ENCODE measurements at regions not wholly inside any gene's neighbourhood (a gene's known extent, or its start where the extent isn't known, plus 50 kb on each side); places are given as distances from the start of the nearest gene placed in this dataset.

DNA sequence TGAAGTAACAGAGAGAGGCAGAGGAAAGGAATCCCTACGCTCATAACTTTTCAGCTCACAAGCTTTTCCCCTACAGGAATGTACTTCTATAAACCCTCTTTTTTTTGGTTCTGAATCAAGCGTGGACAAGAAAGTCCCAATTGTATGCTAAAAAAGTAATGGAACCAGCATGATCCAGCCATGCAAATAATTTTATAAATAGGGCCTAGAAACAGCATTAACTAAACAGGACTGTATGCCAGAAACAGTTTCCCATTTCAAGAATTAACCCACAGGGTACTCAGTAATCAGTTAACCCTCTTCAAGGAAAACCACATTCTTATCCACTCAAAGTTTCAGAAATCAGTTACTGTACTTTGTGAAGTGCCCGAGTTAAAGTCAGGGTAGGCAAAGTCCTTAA lies 87.0 kb upstream of the HMGCLL1 start:
- no peak overlapping the region for H3K27ac ChIP-seq
- DNase-seq (ENCODE audit: low read depth in 1 of 2, low spot score in 2 of 2) = no peak
- H3K4me1 ChIP-seq (replicated peaks) = no peaks in the 10 kb centered on the region
- no peak overlapping the region for H3K4me3 ChIP-seq
- H3K9me3 ChIP-seq (replicated peaks) = no peaks in the 10 kb centered on the region
- no peaks in the 10 kb centered on the region for H3K36me3 ChIP-seq
- H3K27me3 ChIP-seq (replicated peaks) = no peaks in the 10 kb centered on the region

DNA sequence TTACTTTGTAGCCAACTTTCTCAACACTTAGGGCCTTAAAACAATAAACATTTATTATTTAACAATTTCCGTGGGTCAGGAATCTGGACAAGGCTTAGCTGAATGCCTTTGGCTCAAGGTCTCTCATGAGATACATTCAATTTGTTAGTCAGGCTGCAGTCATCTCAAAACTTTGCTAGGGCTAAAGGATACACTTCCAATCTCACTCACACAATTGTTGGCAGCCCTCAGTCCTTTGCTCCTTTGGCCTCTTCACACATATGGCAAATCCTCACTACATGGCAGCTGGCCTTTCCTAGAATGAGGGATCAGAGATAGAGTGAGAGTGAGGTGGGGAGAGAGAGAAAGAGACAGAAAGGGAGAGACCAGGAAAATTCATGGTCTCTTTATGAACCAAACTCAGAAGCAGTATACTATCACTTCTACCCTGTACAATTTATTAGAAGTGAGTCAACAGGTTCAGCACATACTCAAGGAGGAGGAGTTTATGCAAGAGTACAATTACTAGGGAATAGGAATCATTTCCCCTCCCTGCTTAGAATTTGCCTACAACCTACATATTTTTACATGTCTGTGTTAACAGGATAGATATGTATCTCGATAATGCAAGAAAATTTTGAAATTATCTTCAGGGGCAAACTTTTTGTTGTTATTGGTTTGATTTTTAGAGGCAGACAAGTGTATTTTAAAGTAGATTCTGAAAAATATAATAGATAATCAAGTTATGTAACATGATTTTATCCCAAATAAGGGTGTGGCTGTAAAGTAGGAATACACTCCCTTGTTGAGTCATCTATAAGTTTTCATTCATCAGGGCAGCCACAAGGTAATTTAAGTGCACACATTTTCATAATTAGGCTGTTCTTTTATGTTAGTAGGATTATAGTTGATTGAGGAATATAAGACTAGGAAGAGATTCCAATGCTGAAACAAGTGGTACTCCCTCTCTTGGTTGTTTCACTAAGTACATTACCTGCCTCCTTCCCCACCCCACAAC lies 85.9 kb upstream of the HMGCLL1 start:
- H3K4me3 ChIP-seq = no peak overlapping the region
- DNase-seq (ENCODE audit: low read depth in 1 of 2, low spot score in 2 of 2) = no peak
- no peaks in the 10 kb centered on the region for H3K27me3 ChIP-seq (replicated peaks)
- no peaks in the 10 kb centered on the region for H3K9me3 ChIP-seq (replicated peaks)
- no peak overlapping the region for H3K27ac ChIP-seq
- no peaks in the 10 kb centered on the region for H3K36me3 ChIP-seq
- H3K4me1 ChIP-seq (replicated peaks) = no peaks in the 10 kb centered on the region

DNA sequence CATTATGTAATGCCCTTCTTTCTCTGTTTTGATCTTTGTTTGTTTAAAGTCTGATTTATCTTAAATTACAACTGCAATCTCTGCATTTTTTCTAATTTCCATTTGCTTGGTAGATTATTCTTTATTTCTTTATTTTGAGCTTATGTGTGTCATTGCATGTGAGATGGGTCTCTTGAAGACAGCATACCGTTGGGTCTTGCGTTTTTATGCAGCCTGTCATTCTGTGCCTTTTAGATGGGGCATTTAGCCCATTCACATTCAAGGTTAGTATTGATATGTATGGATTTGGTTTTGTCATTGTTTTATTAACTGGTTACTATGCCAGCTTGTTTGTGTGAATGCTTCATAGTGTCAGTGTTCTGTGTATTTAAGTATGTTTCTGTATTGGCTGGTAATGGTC lies 84.9 kb upstream of the HMGCLL1 start:
- no peaks in the 10 kb centered on the region for H3K9me3 ChIP-seq (replicated peaks)
- H3K4me1 ChIP-seq (replicated peaks) = no peaks in the 10 kb centered on the region
- no peak overlapping the region for H3K4me3 ChIP-seq
- no peak for DNase-seq (ENCODE audit: low read depth in 1 of 2, low spot score in 2 of 2)
- no peak overlapping the region for H3K27ac ChIP-seq
- no peaks in the 10 kb centered on the region for H3K36me3 ChIP-seq
- no peaks in the 10 kb centered on the region for H3K27me3 ChIP-seq (replicated peaks)

DNA sequence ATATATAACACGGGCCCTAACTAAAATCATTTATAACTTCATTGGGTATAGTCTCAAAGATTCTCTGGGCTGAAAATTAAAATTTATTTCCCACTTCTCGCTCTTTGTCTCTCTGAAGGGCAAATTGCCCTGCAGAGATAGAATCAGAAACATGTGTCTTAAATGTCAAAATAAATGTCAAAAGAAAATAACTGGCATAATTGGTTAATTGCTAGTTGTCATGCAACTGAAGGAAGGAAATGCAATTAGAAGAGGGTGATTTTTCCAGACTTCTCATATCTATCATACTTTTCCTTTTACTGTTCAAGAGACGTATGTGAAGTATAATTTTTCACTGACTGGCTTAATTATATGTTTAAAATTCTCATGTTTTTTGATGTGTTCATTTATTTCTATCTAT lies 80.3 kb upstream of the HMGCLL1 start:
- no peaks in the 10 kb centered on the region for H3K36me3 ChIP-seq
- no peaks in the 10 kb centered on the region for H3K4me1 ChIP-seq (replicated peaks)
- H3K4me3 ChIP-seq = no peak overlapping the region
- no peaks in the 10 kb centered on the region for H3K27me3 ChIP-seq (replicated peaks)
- no peak overlapping the region for H3K27ac ChIP-seq
- H3K9me3 ChIP-seq (replicated peaks) = no peaks in the 10 kb centered on the region
- DNase-seq (ENCODE audit: low read depth in 1 of 2, low spot score in 2 of 2) = no peak

DNA sequence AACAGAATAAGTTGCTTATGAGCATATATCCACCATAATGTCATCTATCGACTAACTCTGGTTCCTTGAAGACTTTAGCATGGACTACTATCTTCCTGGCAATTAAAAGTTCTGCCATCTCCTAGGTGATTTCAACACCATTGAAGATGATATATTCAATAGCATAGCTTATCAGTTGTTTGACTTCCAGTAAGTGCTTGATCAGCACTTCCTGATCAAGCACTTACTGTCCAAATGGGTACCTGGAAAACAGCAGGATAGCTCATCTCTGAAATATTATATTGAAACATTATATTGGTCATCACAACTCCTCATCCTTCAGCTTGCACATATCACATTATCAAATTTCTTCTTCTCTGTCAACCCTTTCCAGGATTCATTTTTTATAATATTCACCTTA lies 75.5 kb upstream of the HMGCLL1 start:
- no peak overlapping the region for H3K27ac ChIP-seq
- no peak for DNase-seq (ENCODE audit: low read depth in 1 of 2, low spot score in 2 of 2)
- H3K4me3 ChIP-seq = no peak overlapping the region
- H3K36me3 ChIP-seq = no peaks in the 10 kb centered on the region
- H3K4me1 ChIP-seq (replicated peaks) = no peaks in the 10 kb centered on the region
- no peaks in the 10 kb centered on the region; the same call in 1 of the 2 replicates for H3K9me3 ChIP-seq (replicated peaks)
- H3K27me3 ChIP-seq (replicated peaks) = no peaks in the 10 kb centered on the region

DNA sequence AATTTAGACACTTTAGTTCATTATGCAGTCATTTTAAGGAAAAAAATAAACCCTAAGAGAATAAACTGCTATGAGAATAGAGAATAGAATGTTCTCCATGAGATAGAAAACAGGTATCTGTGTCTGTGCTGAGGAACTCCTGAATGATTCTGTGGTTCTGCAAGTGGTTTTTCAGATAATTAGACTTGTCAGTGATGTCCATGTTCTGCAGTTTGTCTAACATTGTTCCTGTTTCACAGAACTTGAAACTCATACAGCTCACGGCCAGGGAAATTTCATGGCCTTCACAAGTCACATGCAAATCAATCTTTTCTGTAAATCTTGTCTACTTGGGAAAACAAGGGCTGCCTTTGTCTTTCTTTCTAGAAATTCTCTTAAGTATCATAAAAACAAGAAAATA lies 73.4 kb upstream of the HMGCLL1 start:
- H3K9me3 ChIP-seq (replicated peaks) = no peaks in the 10 kb centered on the region; the same call in 1 of the 2 replicates
- no peak overlapping the region for H3K4me3 ChIP-seq
- H3K4me1 ChIP-seq (replicated peaks) = no peaks in the 10 kb centered on the region
- no peak overlapping the region for H3K27ac ChIP-seq
- DNase-seq (ENCODE audit: low read depth in 1 of 2, low spot score in 2 of 2) = no peak
- H3K27me3 ChIP-seq (replicated peaks) = no peaks in the 10 kb centered on the region
- H3K36me3 ChIP-seq = no peaks in the 10 kb centered on the region

DNA sequence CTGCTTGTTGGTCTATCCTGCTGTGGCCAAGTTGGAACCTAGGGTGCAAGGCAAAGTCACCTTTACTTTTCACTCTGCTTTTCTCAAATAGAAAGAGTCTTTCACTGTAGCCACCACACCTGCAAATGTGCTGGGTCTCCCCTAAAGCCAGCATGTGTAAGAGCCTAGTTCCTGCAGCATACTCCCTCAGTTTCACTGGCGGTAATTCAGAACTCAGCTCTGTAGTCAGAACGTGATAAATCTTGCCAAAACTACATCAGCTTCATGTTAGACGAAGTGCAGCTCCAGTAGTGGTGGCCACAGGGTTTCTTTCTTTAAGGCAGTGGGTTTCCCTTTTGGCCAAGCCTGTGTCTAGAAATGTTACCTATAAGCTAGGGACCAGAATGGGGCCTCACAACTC lies 72.0 kb upstream of the HMGCLL1 start:
- H3K36me3 ChIP-seq = no peaks in the 10 kb centered on the region
- H3K4me3 ChIP-seq = no peak overlapping the region
- H3K9me3 ChIP-seq (replicated peaks) = no peaks in the 10 kb centered on the region; the same call in 1 of the 2 replicates
- no peak for DNase-seq (ENCODE audit: low read depth in 1 of 2, low spot score in 2 of 2)
- H3K27me3 ChIP-seq (replicated peaks) = no peaks in the 10 kb centered on the region
- no peak overlapping the region for H3K27ac ChIP-seq
- no peaks in the 10 kb centered on the region for H3K4me1 ChIP-seq (replicated peaks)

DNA sequence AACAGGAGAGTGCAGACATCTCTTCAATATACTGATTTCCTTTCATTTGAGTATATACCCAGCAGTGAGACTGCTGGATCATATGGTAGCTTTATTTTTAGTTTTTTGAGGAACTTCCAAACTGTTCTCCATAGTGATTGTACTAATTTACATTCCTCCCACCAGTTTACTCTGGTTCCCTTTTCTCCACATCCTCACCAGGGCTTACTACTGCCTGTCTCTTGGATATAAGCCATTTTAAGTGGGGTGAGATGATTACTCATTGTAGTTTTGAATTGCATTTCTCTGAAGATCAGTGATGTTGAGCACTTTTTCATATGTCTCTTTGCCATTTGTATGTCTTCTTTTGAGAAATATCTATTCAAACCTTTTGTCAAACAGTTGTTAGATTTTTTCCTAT lies 64.9 kb upstream of the HMGCLL1 start:
- DNase-seq (ENCODE audit: low read depth in 1 of 2, low spot score in 2 of 2) = no peak
- no peaks in the 10 kb centered on the region for H3K36me3 ChIP-seq
- no peaks in the 10 kb centered on the region for H3K27me3 ChIP-seq (replicated peaks)
- no peaks in the 10 kb centered on the region for H3K9me3 ChIP-seq (replicated peaks)
- no peak overlapping the region for H3K27ac ChIP-seq
- H3K4me3 ChIP-seq = no peak overlapping the region
- no peaks in the 10 kb centered on the region for H3K4me1 ChIP-seq (replicated peaks)

DNA sequence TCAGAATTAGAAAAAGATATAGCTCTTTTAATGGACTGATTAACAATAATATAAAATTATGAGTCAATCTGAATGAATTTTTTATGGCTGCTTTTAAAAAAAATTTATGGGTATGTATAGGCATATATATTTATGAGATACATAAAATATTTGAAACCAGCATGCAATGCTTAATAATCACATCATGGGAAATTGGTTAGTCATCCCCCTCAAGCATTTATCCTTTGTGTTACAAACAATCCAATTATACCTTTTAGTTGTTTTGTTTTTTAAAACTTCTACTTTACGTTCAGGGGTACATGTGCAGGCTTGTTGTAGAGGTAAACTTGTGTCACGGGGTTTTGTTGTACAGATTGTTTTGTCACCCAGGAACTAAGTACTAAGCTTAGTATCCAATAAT lies 63.4 kb upstream of the HMGCLL1 start:
- Histone ChIP-seq H3K27ac (no peak overlapping the region), H3K4me3 (no peak overlapping the region), H3K36me3 (no peaks in the 10 kb centered on the region), H3K27me3 (replicated peaks) (no peaks in the 10 kb centered on the region), H3K4me1 (replicated peaks) (no peaks in the 10 kb centered on the region), H3K9me3 (replicated peaks) (no peaks in the 10 kb centered on the region)
- no peak for DNase-seq (ENCODE audit: low read depth in 1 of 2, low spot score in 2 of 2)

DNA sequence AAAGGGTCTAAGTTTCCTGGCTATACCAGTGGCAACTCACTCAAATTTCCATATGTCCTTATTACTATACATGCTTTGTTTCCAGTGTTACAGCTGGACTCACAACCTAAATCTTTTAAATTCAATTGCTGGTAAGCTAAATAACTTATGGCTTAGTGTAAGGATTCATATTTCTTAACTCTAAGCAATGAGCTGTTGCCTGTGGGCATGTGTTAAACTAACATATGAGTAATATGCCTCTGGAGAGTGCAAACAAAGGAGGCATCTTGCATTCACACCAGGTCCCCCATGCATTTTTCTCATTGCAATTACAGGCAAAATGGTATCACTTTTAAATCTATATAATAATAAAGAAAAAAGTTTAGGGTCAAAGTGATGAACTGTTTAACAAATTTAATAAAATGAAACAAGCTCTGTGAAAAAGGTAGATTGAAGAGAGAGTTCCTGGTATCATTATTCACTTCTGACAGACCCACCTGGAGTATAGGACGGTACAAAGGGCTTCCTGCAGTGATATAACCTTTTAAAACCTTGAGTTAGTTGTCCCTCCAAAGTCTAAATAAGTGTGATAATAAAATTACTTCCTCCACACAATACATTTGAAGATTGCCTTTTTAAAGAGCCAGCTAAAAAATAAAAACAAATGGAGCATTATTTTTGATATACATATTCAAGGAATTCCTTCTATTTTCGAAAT lies 57.6 kb upstream of the HMGCLL1 start:
- DNase-seq (ENCODE audit: low read depth in 1 of 2, low spot score in 2 of 2) = peak in 1 of 2 experiments; percentile 22
- Histone ChIP-seq H3K36me3 (no peaks in the 10 kb centered on the region), H3K9me3 (replicated peaks) (no peaks in the 10 kb centered on the region), H3K4me3 (no peak overlapping the region), H3K27me3 (replicated peaks) (no peaks in the 10 kb centered on the region), H3K4me1 (replicated peaks) (peaks cover 7% of the 10 kb centered on the region), H3K27ac (no peak overlapping the region)

DNA sequence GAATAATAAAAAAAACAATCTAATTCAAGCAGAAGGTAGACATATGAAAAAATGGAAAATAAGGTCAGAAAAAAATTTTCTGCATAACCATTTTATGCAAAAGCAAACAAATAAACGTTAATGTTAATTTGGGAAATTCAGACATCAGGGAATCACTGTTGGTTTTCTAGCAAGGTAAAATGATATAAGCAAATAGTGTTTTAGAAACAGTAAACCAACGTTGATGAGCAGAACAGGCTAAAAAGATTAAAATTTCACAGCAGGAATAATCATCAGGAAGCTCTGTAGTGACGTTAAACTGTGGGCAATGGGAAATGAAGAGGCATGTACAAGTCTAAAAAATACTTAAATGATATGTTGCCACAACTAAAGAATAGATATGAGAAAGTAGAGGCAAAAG lies 54.5 kb upstream of the HMGCLL1 start:
- peaks cover 7% of the 10 kb centered on the region for H3K4me1 ChIP-seq (replicated peaks)
- no peak overlapping the region for H3K27ac ChIP-seq
- no peaks in the 10 kb centered on the region for H3K9me3 ChIP-seq (replicated peaks)
- H3K36me3 ChIP-seq = no peaks in the 10 kb centered on the region
- no peak overlapping the region for H3K4me3 ChIP-seq
- DNase-seq (ENCODE audit: low read depth in 1 of 2, low spot score in 2 of 2) = no peak
- H3K27me3 ChIP-seq (replicated peaks) = no peaks in the 10 kb centered on the region

DNA sequence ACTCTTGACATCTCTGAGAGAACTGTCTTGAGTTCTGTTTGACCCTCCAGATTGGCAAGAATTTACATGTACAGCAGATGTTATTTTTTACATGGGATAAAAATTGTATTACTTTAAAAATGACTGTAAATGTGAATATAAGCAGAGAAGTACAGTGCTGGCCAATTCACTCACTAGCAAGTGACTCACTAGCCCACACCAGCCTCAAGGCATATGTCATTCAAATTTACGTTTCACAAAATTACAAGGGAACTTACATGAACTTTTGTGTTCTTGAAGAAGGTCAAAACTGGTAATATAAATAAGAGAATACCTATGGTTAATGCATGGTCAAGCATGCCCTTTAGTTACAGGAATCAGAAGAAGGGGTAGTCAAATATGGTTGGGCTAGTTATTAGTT lies 54.0 kb upstream of the HMGCLL1 start:
- no peak for DNase-seq (ENCODE audit: low read depth in 1 of 2, low spot score in 2 of 2)

More for the DNA sequence above, 54.0 kb upstream of the HMGCLL1 start:
- H3K4me3 ChIP-seq = no peak overlapping the region
- no peaks in the 10 kb centered on the region for H3K9me3 ChIP-seq (replicated peaks)
- H3K4me1 ChIP-seq (replicated peaks) = peaks cover 7% of the 10 kb centered on the region
- H3K27me3 ChIP-seq (replicated peaks) = no peaks in the 10 kb centered on the region
- no peak overlapping the region for H3K27ac ChIP-seq
- H3K36me3 ChIP-seq = no peaks in the 10 kb centered on the region
